ENCODE measurements at regions not wholly inside any gene's neighbourhood (a gene's known extent, or its start where the extent isn't known, plus 50 kb on each side); places are given as distances from the start of the nearest gene placed in this dataset.
A peak's percentile ranks its signal among the peaks of the same experiment; 100 is the strongest.
"Not testable (repeated sequence)": the region's sequence is repeated elsewhere in the genome, so short reads cannot be mapped to it uniquely, and the experiment has no call there.

DNA sequence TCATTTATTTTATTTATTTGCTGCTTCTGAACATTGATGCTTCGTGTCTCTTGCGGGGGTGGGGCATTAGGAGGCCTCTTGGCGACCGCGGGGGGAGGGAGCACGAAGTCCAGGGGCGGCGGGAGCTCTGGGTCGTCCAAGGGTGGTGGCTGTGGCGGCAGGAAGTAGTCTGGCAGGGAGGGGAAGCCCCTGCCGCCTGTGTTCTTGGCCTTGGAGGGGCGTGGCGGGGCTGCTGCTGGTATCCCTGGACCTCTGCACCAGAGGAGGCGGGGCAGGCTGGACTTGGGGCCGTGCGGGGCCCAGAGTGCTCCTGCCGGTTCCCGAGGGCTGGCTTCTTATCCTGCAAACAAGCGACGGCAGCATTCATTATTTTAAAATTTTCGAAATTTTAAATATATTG is 70.5 kb upstream of the ABI1 start:
- Mint-ChIP-seq H3K9me3 (no peaks in the 10 kb centered on the region), H3K27me3 (ENCODE audit: insufficient read depth) (peaks cover 16% of the 10 kb centered on the region), H3K27ac (no peak overlapping the region), H3K36me3 (ENCODE audit: low read depth) (no peaks in the 10 kb centered on the region), H3K4me1 (ENCODE audit: low read depth) (no peaks in the 10 kb centered on the region), H3K4me3 (no peak overlapping the region; the same call in 1 of the 2 replicates)
- no peak for DNase-seq
- TF ChIP-seq, protein P1, sequence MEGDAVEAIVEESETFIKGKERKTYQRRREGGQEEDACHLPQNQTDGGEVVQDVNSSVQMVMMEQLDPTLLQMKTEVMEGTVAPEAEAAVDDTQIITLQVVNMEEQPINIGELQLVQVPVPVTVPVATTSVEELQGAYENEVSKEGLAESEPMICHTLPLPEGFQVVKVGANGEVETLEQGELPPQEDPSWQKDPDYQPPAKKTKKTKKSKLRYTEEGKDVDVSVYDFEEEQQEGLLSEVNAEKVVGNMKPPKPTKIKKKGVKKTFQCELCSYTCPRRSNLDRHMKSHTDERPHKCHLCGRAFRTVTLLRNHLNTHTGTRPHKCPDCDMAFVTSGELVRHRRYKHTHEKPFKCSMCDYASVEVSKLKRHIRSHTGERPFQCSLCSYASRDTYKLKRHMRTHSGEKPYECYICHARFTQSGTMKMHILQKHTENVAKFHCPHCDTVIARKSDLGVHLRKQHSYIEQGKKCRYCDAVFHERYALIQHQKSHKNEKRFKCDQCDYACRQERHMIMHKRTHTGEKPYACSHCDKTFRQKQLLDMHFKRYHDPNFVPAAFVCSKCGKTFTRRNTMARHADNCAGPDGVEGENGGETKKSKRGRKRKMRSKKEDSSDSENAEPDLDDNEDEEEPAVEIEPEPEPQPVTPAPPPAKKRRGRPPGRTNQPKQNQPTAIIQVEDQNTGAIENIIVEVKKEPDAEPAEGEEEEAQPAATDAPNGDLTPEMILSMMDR (IDR thresholded peaks at IDR 0.05): no peak

DNA sequence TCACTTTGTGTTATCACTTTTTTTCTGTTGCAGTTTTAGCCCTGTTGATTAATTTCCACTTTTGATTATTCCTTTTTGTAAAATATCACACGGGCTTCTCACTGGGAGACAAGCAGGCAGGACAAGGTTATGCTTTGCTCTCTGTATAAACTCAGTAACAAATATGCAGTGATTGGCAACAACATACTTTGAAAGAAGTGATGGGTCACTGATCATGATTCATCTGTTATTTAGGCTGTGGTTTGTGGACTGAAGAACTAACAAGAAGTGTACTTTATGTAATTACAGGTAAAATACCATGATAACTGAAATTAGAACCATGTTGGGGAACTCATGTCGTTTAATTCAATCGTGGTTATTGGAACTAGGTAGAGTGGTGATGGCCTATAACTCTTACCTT is 62.1 kb upstream of the ABI1 start:
- not testable (repeated sequence) for DNase-seq

DNA sequence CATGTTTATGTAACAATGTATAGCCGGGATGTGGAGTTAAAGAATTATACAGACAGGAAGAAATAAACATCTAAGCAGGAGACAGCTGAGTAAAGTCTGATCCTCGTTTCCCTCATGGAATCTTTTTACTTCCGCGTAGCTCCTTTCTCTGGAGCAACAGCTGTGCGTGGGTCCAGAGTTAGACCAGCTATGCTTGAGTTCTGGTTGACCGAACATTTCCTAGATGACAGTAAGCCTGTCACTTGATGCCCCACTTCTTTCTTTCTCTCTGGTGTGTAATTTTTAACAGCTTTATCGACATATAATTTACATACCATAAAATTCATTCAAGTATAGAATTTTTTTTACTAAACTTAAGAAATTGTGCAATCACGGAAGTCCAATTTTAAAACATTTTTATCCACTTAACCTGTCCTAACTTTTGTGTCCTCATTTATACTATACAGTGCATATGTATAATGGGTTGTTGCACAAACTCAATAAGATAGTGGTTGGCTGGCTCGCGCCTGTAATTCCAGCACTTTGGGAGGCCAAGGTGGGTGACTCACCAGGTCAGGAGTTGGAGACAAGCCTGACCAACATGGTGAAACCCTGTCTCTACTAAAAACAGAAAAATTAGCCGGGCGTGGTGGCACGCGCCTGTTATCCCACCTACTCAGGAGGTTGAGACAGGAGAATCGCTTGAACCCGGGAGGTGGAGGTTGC is 58.5 kb upstream of the ABI1 start:
- not testable (repeated sequence) for H3K27ac Mint-ChIP-seq; H3K9me3 Mint-ChIP-seq; DNase-seq; H3K4me1 Mint-ChIP-seq (ENCODE audit: low read depth); H3K27me3 Mint-ChIP-seq (ENCODE audit: insufficient read depth); H3K36me3 Mint-ChIP-seq (ENCODE audit: low read depth); H3K4me3 Mint-ChIP-seq

More for the DNA sequence above, 62.1 kb upstream of the ABI1 start:
- H3K27ac Mint-ChIP-seq; H3K9me3 Mint-ChIP-seq; H3K4me3 Mint-ChIP-seq; H3K4me1 Mint-ChIP-seq (ENCODE audit: low read depth); H3K36me3 Mint-ChIP-seq (ENCODE audit: low read depth); H3K27me3 Mint-ChIP-seq (ENCODE audit: insufficient read depth): not testable (repeated sequence)

DNA sequence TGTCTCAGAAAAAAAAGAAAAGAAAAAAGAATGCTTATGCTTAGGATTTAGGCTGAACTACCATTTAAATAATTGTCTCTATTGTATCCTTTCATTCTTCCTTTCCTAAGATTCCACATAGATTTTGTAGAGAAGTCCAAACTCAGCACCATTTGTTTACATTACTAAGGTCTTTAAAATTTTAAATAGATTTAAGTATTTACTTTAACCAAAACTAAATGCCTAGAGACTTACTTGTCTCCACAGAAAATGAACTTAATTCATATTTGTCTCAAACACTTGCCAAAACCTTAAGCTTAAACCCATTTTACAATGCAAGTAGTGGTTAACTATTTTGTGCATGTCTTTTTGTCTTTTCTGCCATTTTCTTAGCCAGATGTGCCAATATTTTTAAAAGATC is 54.1 kb upstream of the ABI1 start:
- no peak overlapping the region for H3K4me3 Mint-ChIP-seq
- TF ChIP-seq, protein P1 (IDR thresholded peaks at IDR 0.05): no peak
- peaks cover 16% of the 10 kb centered on the region for H3K4me1 Mint-ChIP-seq (ENCODE audit: low read depth)
- H3K9me3 Mint-ChIP-seq: no peaks in the 10 kb centered on the region
- H3K36me3 Mint-ChIP-seq (ENCODE audit: low read depth): no peaks in the 10 kb centered on the region
- H3K27me3 Mint-ChIP-seq (ENCODE audit: insufficient read depth): peaks cover 6% of the 10 kb centered on the region; the same call in 1 of the 2 replicates
- H3K27ac Mint-ChIP-seq: no peak overlapping the region
- DNase-seq: peak; percentile 15

DNA sequence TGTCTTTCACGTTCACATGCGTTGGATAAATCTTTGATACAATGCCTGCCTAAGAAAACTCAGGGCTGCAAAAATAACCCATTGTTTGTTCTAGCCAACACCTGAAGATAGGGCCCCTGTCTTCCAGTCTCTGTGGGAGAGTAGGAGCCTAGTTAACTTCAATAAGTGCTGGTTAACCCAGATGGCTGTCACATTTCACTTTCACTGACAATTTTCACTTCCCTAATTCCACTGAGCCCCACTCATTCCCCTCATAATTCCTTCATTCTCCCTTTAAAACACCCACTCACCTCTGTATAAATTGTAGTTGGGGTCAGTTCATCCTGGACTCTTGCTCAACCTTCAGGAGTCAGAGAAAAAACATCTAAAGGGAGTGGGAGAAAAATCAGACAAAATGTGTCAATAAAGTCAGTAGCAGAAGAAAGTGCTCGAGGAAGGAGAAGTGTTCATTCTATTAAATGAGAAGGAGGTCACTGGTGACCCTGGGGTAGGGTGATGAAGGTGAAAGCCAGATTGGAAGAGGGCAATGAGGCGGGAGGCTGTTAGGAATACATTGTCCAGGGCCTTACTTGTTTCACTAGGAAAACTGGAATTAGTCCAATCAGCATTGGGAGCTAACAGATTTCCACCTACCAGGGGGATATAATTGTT is 51.2 kb upstream of the ABI1 start:
- Mint-ChIP-seq H3K4me3 (no peak overlapping the region), H3K36me3 (ENCODE audit: low read depth) (no peaks in the 10 kb centered on the region), H3K27ac (no peak overlapping the region), H3K9me3 (no peaks in the 10 kb centered on the region), H3K27me3 (ENCODE audit: insufficient read depth) (no peaks in the 10 kb centered on the region; the same call in 1 of the 2 replicates), H3K4me1 (ENCODE audit: low read depth) (peaks cover 16% of the 10 kb centered on the region)
- no peak for DNase-seq
- TF ChIP-seq, protein P1 (IDR thresholded peaks at IDR 0.05): no peak

Data from HFFc6 (cell line).